Gastrocnemius medialis (tissue), 4 donors: ENCODE measurements at regions not wholly inside any gene's neighbourhood (a gene's known extent, or its start where the extent isn't known, plus 50 kb on each side); places are given as distances from the start of the nearest gene placed in this dataset.

ENCODE experiments used
- POLR2A ChIP-seq, 2 donors: fragments of 450-650 bp; IDR thresholded peaks; one replicate each; pipeline ENCODE4 v1.6.1; 2017; ENCODE audit warnings: antibody characterized with exemption in 2 of 2, mild to moderate bottlenecking in 2 of 2, moderate library complexity in 2 of 2
- TF ChIP-seq, protein P1 (sequence below), 5 experiments: fragments of 450-650 bp in 3 of 5; fragments of 200-600 bp in 2 of 5; sonication (generic) in 2 of 5; IDR thresholded peaks in 4 of 5; conservative IDR thresholded peaks in 1 of 5; 1 replicate in 4 of 5; 2 replicates in 1 of 5; pipeline ENCODE4 v1.5.1; 2016 to 2019; ENCODE audit warnings: antibody characterized with exemption in 5 of 5, mild to moderate bottlenecking in 3 of 5, moderate library complexity in 3 of 5

DNA sequence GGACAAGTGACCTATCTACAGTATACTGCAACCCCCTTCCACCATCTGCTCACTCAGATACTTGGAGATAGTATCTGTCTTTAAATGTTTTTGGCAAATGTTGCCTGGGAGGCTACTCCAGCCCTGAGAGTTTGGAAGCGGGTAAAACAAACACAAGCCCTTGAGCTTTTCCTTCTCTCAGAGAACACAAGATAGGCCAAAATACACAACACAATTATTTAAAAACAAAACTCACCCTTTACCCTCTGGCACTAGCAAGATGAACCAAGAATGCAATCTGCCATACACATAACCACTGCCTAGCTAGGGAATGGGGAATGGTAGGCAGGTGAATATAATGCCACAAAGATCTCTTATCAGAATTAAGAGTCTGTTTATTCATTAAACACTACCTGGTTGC is 324.7 kb upstream of the FAM47C start:
- TF ChIP-seq, protein P1, sequence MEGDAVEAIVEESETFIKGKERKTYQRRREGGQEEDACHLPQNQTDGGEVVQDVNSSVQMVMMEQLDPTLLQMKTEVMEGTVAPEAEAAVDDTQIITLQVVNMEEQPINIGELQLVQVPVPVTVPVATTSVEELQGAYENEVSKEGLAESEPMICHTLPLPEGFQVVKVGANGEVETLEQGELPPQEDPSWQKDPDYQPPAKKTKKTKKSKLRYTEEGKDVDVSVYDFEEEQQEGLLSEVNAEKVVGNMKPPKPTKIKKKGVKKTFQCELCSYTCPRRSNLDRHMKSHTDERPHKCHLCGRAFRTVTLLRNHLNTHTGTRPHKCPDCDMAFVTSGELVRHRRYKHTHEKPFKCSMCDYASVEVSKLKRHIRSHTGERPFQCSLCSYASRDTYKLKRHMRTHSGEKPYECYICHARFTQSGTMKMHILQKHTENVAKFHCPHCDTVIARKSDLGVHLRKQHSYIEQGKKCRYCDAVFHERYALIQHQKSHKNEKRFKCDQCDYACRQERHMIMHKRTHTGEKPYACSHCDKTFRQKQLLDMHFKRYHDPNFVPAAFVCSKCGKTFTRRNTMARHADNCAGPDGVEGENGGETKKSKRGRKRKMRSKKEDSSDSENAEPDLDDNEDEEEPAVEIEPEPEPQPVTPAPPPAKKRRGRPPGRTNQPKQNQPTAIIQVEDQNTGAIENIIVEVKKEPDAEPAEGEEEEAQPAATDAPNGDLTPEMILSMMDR (IDR thresholded peaks at IDR 0.05 in 4 of 5, conservative IDR thresholded peaks at IDR 0.05 in 1 of 5), result no peak
- TF ChIP-seq POLR2A (IDR thresholded peaks at IDR 0.05), result no peak
